Calu3 (cell line): ENCODE measurements at regions not wholly inside any gene's neighbourhood (a gene's known extent, or its start where the extent isn't known, plus 50 kb on each side); places are given as distances from the start of the nearest gene placed in this dataset.

ENCODE experiments used
- BruUV-seq: library from RNA; stranded (reverse); fragments of 400-500 nt; replicated peaks from 2 replicates; lab custom pipeline; 2021; lab: Mats Ljungman, UMichigan
- CTCF ChIA-PET: fragments of 300-600 bp; sonication (Branson Sonifier 250); formaldehyde crosslinking; loops from one replicate; lab custom pipeline; 2022; ENCODE audit warnings: antibody characterized with exemption; lab: Charles Lee
- DNase-seq: peaks from one replicate; pipeline ENCODE4 v3.0.0; 2022
- H3K27ac Mint-ChIP-seq: one replicate; pipeline ENCODE4 v1.8.0; 2022; ENCODE audit warnings: mixed read lengths; ENCODE audit not compliant: unreplicated experiment
- H3K27me3 Mint-ChIP-seq: one replicate; pipeline ENCODE4 v1.8.0; 2022; ENCODE audit warnings: mixed read lengths; ENCODE audit not compliant: unreplicated experiment
- H3K36me3 Mint-ChIP-seq: one replicate; pipeline ENCODE4 v1.8.0; 2022; ENCODE audit warnings: mild to moderate bottlenecking, moderate library complexity, mixed read lengths; ENCODE audit not compliant: insufficient read depth, unreplicated experiment
- H3K4me1 Mint-ChIP-seq: one replicate; pipeline ENCODE4 v1.8.0; 2022; ENCODE audit warnings: mild to moderate bottlenecking, low read depth, mixed read lengths; ENCODE audit not compliant: unreplicated experiment
- H3K4me3 Mint-ChIP-seq: one replicate; pipeline ENCODE4 v1.8.0; 2022; ENCODE audit warnings: mild to moderate bottlenecking, low read depth, moderate library complexity, mixed read lengths; ENCODE audit not compliant: unreplicated experiment
- H3K9me3 Mint-ChIP-seq: one replicate; pipeline ENCODE4 v1.8.0; 2022; ENCODE audit warnings: low read depth, mixed read lengths; ENCODE audit not compliant: unreplicated experiment
- CTCF ChIP-seq: fragments of 200-600 bp; IDR thresholded peaks from one replicate; pipeline ENCODE4 v1.8.0; 2022; ENCODE audit warnings: antibody characterized with exemption; ENCODE audit not compliant: unreplicated experiment
- intact Hi-C: fragments of 100-400 bp; cut with micrococcal nuclease; formaldehyde crosslinking; loops from one replicate; pipeline ENCODE4 v1.10.0; 2022; ENCODE audit not compliant: unreplicated experiment

- Mint-ChIP-seq H3K4me3 (no peak overlapping the region), H3K27ac (peak overlapping the region; percentile 40), H3K36me3 (no peaks in the 10 kb centered on the region), H3K9me3 (peaks cover 5% of the 10 kb centered on the region), H3K4me1 (peaks cover 33% of the 10 kb centered on the region), H3K27me3 (no peaks in the 10 kb centered on the region)
- intact Hi-C loops, result loop anchor here (10.0 kb wide), 1 partner anchor 123 kb away; no protein-coding TSS in a partner anchor
- BruUV-seq, result no TSS peak
- CTCF ChIA-PET, result no interaction called here
- no peak for TF ChIP-seq CTCF
- no peak for DNase-seq
Observed at GRCh38 chr2:142307616-142308115, 176.8 kb upstream of the LRP1B start.

- peak overlapping the region; percentile 40 for H3K27ac Mint-ChIP-seq
Observed at GRCh38 chr2:142307086-142307485, 176.3 kb upstream of the LRP1B start.

DNA sequence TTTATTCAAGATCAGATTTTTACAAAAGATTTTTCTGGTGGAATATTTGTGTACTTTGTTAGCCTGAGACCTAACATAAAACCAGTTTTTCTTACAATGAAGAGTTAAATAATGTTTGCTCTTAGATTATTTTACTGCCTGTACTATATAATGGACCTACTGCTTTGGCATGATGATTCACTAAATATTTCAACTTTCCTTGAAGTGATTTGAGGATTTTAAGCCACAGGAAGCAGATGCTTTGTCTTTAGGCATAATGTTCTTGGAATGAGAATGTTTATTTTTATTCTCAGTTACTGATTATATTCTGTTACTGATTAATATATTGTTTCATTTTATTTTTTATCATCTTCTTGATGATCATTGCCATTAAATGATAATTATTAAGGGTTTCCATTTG is 175.3 kb upstream of the LRP1B start:
- peaks cover 3% of the 10 kb centered on the region for H3K9me3 Mint-ChIP-seq
- no peak overlapping the region for H3K4me3 Mint-ChIP-seq
- peaks cover 33% of the 10 kb centered on the region for H3K4me1 Mint-ChIP-seq
- no peak overlapping the region for H3K27ac Mint-ChIP-seq
- no TSS peak for BruUV-seq
- H3K27me3 Mint-ChIP-seq, result no peaks in the 10 kb centered on the region
- no peaks in the 10 kb centered on the region for H3K36me3 Mint-ChIP-seq
- no peak for TF ChIP-seq CTCF
- CTCF ChIA-PET, result no interaction called here
- intact Hi-C loops, result loop anchor here (1.0 to 10.0 kb wide), 2 partner anchors 121 to 166 kb away; no protein-coding TSS in a partner anchor
- no peak for DNase-seq

More at GRCh38 chr2:142307086-142307485, 176.3 kb upstream of the LRP1B start:
- peaks cover 33% of the 10 kb centered on the region for H3K4me1 Mint-ChIP-seq
- peaks cover 5% of the 10 kb centered on the region for H3K9me3 Mint-ChIP-seq
- BruUV-seq, result no TSS peak
- no peaks in the 10 kb centered on the region for H3K27me3 Mint-ChIP-seq
- DNase-seq, result no peak
- intact Hi-C loops, result loop anchor here (10.0 kb wide), 1 partner anchor 122 kb away; no protein-coding TSS in a partner anchor
- CTCF ChIA-PET, result no interaction called here
- no peak for TF ChIP-seq CTCF
- no peak overlapping the region for H3K4me3 Mint-ChIP-seq
- H3K36me3 Mint-ChIP-seq, result no peaks in the 10 kb centered on the region

- no peak for TF ChIP-seq CTCF
- CTCF ChIA-PET, result no interaction called here
Observed at GRCh38 chr2:142300517-142300916, 169.7 kb upstream of the LRP1B start.

More at GRCh38 chr2:142300517-142300916, 169.7 kb upstream of the LRP1B start:
- no TSS peak for BruUV-seq
- Mint-ChIP-seq H3K27me3 (no peaks in the 10 kb centered on the region), H3K27ac (no peak overlapping the region), H3K9me3 (peaks cover 3% of the 10 kb centered on the region), H3K36me3 (no peaks in the 10 kb centered on the region), H3K4me3 (no peak overlapping the region), H3K4me1 (peaks cover 6% of the 10 kb centered on the region)
- intact Hi-C loops, result loop anchor here (10.0 kb wide), 1 partner anchor 116 kb away; no protein-coding TSS in a partner anchor
- no peak for DNase-seq
